SKM-1 treated with dmso at 0.1 percent for 144 hours (cell line): ENCODE measurements at regions not wholly inside any gene's neighbourhood (a gene's known extent, or its start where the extent isn't known, plus 50 kb on each side); places are given as distances from the start of the nearest gene placed in this dataset.
A peak's percentile ranks its signal among the peaks of the same experiment; 100 is the strongest.

Source experiments
- DNase-seq: peaks from one replicate; lab custom pipeline; 2025; ENCODE audit not compliant: unreplicated experiment; lab: John Stamatoyannopoulos, UW

DNA sequence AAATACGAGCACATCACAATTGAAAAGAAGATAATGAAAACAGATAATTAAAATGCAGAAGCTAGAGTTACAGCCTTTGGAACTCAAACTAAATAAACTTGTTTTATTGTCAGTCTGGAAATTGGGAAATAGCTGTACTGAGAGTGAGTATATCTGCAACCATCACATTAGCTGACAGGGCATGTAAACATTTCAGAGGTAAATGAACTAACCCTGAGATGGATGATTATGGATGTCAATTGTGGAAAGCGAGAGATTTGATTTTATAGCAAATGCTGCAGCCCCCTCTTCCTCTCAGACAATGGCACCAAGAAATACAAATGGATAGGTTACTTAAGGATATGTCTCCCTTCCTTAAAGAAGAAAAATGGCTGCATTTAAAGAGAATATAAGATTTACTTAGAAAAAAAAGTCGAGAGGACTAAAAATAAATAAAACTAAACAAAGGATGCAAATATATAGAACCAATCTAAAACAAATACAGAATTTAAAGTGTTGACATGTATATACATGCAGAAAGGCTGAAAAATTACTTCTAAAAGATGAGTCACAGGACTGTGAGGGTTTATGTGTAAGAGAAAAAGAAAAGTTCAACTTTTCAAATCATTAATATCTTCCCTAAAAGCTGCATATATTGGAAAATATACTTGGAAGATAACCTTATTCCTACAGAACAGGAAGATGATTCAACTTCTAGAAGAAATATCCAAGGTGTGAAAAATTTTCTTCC, 120.3 kb upstream of the FLRT2 start:
- DNase-seq = no peak

DNA sequence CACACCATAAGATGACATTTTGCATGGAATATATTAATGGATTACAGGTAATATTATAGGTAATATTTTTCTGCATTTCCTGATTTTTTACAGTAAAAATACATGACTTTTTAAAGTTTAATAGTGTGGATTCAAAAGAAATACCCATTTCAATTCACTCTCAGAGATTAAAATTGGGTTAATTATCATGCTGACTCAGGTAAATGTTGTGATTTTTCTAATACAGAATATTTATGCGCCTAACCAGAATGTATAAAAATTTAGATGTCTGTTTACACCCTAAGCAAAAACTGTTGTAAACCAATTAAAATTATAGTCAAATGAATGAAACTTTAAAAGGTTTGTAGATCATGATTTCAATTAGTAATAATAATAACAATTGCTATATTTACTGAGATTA, 117.2 kb upstream of the FLRT2 start:
- no peak for DNase-seq

DNA sequence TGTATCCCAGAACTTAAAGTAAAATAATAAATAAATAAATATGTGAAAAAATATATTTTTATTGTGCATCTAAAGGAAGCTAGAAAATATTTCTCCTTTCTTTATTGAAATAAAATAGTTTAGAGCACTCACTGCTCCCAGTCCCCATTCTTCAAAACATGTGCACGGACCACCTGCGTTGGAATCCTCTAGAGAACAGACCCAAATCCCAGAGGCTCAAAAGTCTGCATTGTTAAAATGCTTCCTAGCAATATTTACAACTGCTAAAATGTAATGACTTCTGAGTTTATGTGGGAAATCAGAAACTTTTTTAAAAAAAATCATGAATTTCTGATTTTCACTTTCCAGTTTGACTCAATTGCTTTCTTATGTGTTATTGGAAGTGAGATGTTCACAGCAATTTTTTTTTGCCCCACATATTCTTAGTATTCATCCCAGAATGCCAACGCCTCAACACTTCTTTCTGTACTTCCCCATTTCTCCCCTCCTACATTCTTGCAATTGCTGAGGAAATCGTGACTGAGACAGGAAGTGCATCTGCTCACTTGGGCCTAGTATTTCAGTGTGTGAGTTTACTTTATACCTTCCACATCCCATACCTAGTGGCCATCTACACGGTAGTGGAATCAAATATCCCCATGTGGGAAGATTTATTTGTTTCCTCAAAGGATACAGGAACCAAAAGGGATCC, 116.0 kb upstream of the FLRT2 start:
- peak; percentile 56 for DNase-seq

DNA sequence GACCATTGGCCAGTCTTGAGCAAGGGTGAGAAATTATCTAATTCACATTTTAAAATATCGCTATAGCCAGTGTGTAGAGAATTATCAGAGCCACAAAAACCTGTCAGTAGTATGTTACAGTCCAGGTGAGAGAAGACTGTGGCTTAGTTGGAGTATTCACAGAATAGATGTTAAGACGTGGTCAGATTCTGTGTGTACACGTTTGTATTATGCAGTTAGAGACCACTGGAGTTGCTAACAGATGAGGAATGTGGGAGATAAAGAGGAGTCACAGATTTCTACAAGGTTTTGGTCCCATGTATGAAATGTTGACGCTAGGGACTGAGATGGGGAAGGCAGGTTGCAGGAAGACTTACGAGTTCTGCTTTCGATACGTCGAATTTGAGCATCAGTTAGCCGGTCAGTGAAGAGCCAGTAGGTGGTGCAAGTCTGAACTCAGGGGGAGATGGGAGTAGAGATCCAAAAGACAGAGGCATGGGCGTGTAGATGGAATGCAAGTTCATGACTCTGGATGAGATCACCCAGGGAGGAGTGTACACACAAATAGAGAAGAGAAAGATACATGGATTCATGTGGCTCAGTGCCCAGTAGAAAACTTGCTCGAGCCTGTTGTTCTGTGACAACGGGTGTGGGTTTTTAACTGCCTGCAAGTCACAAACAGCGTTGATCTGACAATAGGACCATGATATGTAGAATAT, 114.8 kb upstream of the FLRT2 start:
- DNase-seq = no peak

DNA sequence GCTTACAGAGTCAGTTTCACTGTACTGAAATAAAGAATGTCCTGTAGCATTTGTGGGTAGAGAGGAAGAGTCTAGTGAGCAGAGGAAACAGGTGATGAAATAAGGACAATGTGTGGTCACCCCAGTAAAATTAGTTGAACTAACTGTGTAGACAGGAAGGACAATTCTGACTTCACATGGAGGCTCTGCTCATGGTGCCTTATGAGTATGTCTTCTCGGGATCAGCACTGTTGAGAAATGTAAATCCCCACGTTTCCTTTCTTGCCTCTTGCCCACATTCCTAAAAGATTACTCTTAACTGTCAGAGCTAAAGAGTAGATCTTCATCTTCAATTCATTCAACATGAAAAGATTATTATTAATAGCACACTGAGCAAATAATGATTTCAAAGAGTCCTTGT, 113.2 kb upstream of the FLRT2 start:
- DNase-seq = peak; percentile 58

DNA sequence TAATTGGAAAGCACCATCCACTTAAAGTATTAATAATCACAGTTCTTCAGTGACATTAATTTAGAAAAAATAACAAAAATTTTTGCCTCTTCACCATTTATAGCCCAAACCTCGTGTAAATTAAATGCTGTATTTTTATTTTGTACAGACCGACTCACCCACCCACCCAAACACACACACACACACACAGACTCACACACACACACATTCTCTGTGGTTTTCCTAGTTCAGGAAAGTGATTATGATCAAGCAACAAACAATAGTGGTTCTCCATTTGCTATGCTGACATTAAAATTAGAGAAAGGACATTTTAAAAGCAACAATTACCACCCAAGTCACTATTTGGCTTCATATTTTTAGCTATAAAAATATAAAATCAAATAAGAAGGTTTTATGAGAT, 112.5 kb upstream of the FLRT2 start:
- DNase-seq = no peak

DNA sequence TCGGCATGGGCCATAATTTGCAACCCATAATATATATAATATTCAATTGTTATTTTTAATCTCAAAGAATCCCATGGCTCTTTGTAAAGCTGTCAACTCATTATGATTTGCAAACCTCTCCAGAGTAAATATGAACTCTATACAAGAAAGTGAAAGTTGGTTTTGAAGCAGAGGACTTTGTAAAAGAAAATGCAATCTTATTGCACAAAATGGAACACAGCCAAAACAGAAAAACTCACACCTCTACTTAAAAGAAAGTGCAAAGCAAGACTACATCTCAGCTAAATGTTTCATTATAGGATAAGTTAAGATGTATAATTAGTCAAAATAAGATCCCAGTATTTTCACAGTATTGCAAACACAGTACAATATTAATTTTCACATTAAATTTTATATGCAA, 111.2 kb upstream of the FLRT2 start:
- DNase-seq = no peak

DNA sequence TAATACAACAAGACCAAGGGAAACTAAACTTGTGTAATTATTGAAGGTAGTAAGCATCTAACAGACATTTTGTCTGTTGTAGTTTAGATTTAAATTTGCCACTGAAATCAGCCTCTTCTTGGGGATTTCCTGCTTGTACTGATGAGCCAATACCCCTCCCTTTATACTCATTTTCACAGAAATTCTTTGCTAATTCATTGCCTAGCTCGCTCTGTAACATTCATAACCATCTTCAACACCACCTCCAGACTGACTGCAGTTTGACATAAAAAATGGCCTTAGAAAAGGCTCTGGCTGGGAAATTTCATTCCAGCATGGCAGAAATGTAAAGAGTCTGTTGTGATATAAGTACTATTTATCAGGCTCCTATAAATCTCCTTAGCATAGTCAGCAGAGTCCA, 109.7 kb upstream of the FLRT2 start:
- DNase-seq = no peak

DNA sequence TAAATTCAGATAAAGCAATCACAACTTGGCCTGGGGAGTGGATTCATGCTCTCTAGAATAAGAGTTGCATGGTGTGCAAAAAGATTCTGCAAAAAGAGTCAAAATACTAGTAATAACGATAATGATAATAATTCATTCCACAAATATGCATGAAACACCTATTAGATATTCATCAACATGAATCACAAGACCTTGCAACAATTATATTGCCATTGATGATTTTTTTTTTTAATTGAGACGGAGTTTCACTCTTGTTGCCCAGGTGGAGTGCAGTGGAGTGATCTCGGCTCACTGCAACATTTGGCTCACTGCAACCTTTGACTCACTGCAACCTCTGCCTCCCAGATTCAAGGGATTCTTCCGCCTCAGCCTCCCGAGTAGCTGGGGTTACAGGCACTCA, 109.2 kb upstream of the FLRT2 start:
- no peak for DNase-seq

DNA sequence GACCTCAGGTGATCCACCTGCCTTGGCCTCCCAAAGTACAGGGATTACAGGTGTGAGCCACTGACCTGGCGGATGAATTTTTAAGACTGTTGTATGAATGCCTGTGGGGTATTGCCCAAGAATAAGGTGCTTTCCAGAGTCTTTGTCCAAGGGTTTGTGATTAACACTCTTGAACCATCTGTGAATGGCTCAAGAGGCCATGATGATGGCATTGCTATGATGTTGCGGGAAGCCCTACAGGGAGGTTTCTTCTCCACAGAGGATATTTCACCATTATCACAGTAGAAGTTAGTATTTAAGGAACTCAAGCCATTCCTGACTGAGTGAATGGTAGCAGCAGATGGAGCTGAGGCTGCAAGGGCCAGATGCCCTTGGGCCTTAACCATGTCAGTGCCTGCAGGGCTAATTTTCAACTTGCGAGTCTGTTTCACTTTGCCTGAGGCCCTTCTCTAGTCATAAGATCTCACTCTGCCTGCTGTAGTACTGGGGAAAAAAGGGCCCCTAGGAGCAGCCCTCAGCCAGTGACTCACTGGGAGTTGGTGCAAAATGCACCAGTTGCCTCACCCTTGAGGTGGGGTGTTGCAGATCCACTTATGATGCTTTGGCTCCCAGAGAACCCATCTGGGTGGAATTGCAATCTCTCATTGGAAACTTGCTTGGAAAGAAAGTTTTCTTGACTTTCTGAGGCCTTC, 108.6 kb upstream of the FLRT2 start:
- no peak for DNase-seq

DNA sequence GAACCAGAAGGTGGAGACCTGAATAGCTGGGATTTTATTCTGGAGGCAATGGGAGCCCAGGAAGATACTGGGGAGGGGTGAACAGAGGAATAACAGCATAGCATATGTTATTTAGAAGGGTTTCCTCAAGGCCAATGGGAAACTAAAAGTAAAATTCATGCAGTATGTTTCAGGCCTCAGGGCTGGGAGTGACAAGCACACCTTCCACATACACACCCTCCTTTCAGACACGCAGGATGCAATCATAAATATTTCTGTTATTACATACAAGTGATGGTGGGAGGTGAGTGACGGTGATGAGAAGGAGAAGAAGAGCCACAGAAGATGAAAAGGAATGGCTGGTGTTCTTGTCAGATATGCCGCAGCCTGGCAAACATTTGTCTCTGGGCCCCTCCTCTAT, 106.1 kb upstream of the FLRT2 start:
- no peak for DNase-seq

DNA sequence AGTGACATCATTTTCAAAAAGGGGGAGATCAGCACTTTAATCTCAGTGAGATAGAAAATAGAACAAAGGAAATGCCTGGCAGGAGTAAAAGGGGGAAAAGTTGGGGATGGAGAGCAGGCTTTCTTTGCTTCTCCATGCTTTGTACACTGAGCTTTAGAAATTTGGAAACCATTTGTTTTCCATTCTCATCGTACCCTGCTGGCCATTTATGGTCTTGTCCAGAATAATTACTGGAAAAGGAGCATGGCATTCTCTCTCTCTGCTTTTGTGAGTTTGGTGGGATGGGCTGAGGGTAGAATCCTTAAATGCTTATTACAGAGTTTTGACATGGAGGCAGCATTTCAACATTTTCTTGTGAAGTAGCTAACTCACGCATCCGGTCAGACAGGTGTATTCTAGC, 104.4 kb upstream of the FLRT2 start:
- DNase-seq = no peak

DNA sequence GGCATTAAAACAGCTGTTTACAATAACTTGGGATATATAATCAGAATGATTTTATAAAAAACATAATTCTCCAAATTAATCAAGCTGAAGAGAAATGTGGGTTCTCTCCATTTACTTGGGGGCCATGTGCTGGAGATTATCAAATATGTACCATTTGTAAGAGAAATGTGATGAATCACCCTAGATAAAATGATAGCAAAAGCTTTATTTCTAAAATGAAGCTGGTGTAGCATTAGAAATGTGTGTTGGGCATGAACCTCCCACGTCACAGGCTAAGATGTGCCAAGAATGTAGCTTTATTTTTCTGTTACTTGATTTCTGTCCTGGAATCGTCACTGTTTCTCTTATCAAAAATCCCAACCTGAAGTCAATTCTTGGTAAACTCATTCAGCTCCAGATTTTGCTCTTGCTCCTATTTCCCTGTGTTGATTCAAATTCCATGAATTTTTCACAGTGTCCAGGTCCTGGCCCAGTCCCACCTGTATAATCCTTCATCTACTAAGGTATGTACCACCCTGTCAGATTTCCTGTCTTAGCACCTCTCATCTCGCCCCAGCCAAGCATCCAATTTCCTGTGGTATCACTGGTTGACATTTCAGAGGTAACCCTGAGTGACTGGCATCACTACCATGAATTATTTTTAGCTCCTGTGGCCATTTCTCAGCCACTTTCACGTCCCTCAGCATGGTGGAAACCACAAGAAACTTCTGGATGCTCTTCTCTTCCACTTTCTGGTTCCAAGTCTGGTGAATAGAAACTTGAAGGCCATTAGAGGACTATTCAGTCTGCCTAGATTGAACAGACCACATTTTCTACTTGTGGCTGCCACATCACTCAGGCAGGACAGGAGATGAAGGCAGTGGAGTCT, 103.6 kb upstream of the FLRT2 start:
- no peak for DNase-seq

DNA sequence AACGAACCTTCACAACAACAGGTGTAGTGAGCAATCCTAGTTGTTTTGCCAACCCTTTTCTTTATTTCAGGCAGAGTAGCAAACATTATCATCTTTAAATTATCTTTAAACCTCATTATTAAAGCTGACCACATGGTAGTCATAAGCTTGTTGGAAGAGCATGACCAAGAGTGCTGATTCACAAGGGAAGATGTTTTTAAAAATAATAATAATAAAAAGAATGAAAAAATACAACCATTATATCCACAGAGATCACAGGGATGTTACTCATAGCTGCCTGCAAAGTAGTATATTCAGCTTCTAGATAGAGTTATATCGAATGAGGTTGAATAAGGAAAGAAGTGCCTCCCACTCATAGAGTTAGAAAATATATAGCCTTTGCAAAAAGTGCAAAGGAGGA, 101.0 kb upstream of the FLRT2 start:
- no peak for DNase-seq

DNA sequence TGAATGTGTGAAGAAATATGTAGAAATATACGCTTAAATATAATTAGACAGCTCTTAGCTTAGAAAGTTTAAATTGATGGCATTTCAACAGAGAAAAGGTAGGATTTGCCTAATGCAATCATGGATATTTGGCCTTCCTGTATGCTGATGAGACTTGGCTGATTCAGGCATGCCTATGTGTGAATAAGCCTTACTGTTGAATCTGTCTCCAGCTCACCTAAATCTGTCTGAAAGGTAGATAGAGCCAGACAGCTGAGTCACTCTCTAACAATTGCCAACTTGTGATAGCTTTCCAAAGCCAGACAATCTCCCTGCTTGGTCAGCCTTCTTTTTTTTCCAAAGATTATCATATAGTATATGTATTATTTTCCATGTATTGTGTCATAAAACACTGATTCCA, 92.8 kb upstream of the FLRT2 start:
- no peak for DNase-seq

DNA sequence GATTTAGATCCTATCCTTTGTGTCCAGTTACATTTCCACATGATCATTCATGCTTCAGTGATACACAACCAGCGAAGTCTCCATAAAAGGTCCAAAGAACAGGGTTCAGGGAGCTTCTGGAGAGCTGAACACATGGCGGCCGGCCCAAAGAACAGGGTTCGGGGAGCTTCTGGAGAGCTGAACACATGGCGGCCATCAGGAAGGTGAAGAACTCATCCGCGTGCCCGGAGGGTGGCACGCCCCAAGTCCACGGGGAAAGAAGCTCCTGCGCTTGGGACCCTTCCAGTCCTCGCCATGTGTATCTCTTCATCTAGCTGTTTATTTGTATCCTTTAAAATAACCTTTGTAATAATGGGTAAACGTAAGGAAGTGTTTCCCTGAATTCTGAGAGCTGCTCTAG, 91.9 kb upstream of the FLRT2 start:
- no peak for DNase-seq

DNA sequence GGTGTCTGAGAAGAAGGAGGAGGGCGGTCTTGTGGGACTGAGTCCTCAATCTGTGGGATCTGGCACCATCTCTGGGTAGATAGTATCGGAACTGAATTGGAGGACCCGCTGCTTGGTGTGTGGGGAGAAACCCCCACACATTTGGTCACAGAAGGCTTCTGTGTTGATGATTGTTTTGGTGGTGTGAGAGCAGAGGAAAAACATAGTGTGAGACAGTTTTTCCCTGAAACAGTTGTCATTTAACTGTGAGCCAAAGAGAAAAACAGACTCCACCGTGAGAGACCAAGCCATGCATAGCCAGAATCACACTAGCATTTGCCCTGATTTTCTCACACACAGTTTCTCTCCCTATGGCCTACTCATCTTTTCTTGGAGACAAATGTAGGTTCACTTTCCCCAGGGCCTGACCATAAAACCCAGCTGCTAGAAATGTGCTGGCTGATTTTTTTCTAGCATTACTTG, 91.4 kb upstream of the FLRT2 start:
- DNase-seq = no peak

DNA sequence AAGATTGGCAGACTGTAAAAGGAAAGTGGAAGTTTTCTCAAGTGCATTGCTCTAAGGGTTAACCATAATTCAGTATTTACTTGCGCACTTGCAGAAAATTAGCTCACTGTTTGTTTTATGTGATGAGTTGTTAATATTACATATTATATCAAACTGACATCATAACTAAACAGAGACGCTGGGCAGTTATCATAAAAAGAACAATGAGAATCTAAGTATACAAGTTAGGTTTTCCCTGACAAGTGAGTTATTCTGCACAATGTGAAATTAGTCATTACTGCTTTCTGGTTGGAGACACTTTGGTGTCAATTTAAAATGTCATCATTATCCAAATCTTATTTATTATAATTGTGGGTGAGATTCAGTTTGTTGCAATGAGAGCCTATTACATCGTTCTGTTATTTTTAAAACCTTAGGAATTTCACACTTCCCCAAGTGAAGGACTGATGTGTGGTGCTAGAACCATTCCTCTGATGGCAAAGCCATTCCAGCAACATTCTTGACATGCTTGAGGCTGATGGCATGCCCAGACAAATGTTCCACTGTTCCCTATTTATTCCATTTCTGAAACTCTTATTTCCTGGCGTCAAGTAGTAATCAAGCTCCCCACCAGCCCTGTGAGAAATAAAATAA, 90.1 kb upstream of the FLRT2 start:
- DNase-seq = no peak

DNA sequence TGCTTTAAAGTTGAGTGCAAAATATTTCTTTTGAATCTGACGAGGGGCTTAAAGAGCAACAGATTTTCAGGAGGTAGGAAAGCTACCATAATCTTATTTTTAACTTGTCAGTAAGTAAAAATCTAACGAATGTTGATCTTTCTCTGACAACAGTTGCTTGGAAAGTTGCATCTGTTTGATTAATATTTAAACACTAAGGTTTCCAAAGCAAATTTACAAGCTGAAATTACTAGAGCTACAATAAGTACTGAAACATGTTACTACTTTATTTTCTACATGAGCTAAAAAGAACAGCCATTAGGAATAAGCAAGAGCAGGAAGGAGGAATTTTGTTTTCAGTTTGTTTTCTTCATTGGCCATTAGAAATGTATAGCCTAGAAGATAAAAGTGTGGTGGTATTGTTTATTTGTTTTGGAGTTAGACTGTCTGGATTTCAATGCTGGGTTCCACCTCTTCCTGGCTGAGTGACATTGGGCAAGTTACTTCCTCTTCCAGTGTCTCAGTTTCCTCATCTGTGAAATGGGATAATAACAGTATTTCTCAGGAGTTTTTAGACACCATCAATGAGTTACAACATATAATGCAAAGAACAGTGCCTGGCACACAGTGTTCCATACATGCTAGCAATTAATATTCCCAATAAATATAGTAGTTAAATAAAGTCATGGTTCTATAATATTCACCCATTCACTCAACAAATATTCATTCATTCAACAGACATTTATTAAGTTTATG, 87.9 kb upstream of the FLRT2 start:
- no peak for DNase-seq

DNA sequence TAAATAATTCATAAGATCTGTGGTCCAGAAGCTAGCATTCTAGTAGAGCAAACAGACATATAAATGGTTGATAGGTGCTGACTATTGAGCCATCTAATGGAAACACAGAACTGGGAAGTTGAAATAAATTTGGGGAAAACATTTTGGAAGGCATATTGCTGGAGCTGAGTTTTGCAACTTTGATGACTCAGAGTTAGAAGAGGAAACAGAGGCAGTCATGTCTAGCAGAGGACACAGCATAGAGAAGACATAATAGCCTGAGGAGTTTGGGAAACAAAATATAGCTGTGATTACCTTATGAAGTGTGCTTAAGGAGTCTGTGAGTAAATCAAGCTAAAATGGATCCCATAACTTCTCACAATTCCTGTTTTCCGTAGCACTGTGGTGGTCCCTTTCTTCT, 86.9 kb upstream of the FLRT2 start:
- DNase-seq = no peak
